ENCODE measurements at regions not wholly inside any gene's neighbourhood (a gene's known extent, or its start where the extent isn't known, plus 50 kb on each side); places are given as distances from the start of the nearest gene placed in this dataset.
"Not testable (repeated sequence)": the region's sequence is repeated elsewhere in the genome, so short reads cannot be mapped to it uniquely, and the experiment has no call there.

- H3K4me3 Mint-ChIP-seq = no peak overlapping the region
- H3K9me3 Mint-ChIP-seq = no peaks in the 10 kb centered on the region
- H3K4me1 Mint-ChIP-seq = no peaks in the 10 kb centered on the region
- H3K27me3 Mint-ChIP-seq (ENCODE audit: low read depth) = peaks cover 6% of the 10 kb centered on the region
- H3K27ac Mint-ChIP-seq = no peak overlapping the region
- TF ChIP-seq CTCF (IDR thresholded peaks at IDR 0.05; ENCODE audit: unreplicated experiment in 3 of 3) = no peak
- H3K36me3 Mint-ChIP-seq (ENCODE audit: low read depth) = no peaks in the 10 kb centered on the region
Measured at GRCh38 chr16:59543641-59544040, 809.5 kb upstream of the GOT2 start.

GRCh38 chr16:59540621-59541020, 806.5 kb upstream of the GOT2 start:
- no peak for TF ChIP-seq CTCF (IDR thresholded peaks at IDR 0.05; ENCODE audit: unreplicated experiment in 3 of 3)
- Mint-ChIP-seq H3K4me1 (no peaks in the 10 kb centered on the region), H3K9me3 (no peaks in the 10 kb centered on the region), H3K4me3 (no peak overlapping the region), H3K36me3 (ENCODE audit: low read depth) (no peaks in the 10 kb centered on the region), H3K27me3 (ENCODE audit: low read depth) (peaks cover 6% of the 10 kb centered on the region), H3K27ac (no peak overlapping the region)

- Mint-ChIP-seq H3K4me3 (no peak overlapping the region), H3K4me1 (no peaks in the 10 kb centered on the region)
- no peak for TF ChIP-seq CTCF (IDR thresholded peaks at IDR 0.05; ENCODE audit: unreplicated experiment in 3 of 3)
Measured at GRCh38 chr16:59535298-59535697, 801.2 kb upstream of the GOT2 start.

GRCh38 chr16:59527206-59527997, 793.3 kb upstream of the GOT2 start:
- Mint-ChIP-seq H3K4me3 (no peak overlapping the region), H3K36me3 (ENCODE audit: low read depth) (no peaks in the 10 kb centered on the region), H3K9me3 (no peaks in the 10 kb centered on the region), H3K27ac (no peak overlapping the region), H3K4me1 (no peaks in the 10 kb centered on the region), H3K27me3 (ENCODE audit: low read depth) (no peaks in the 10 kb centered on the region)
- TF ChIP-seq CTCF (IDR thresholded peaks at IDR 0.05; ENCODE audit: unreplicated experiment in 3 of 3) = no peak

More at GRCh38 chr16:59535298-59535697, 801.2 kb upstream of the GOT2 start:
- no peak overlapping the region for H3K27ac Mint-ChIP-seq
- no peaks in the 10 kb centered on the region for H3K27me3 Mint-ChIP-seq (ENCODE audit: low read depth)
- H3K36me3 Mint-ChIP-seq (ENCODE audit: low read depth) = no peaks in the 10 kb centered on the region
- peaks cover 5% of the 10 kb centered on the region for H3K9me3 Mint-ChIP-seq

- H3K4me1 Mint-ChIP-seq = no peaks in the 10 kb centered on the region
Measured at GRCh38 chr16:59522826-59523225, 788.7 kb upstream of the GOT2 start.

GRCh38 chr16:59518721-59519120, 784.6 kb upstream of the GOT2 start:
- H3K4me3 Mint-ChIP-seq; H3K27ac Mint-ChIP-seq; H3K4me1 Mint-ChIP-seq; H3K36me3 Mint-ChIP-seq (ENCODE audit: low read depth); H3K27me3 Mint-ChIP-seq (ENCODE audit: low read depth): not testable (repeated sequence)
- H3K9me3 Mint-ChIP-seq = peaks cover 14% of the 10 kb centered on the region

More at GRCh38 chr16:59522826-59523225, 788.7 kb upstream of the GOT2 start:
- no peak overlapping the region for H3K4me3 Mint-ChIP-seq
- H3K27me3 Mint-ChIP-seq (ENCODE audit: low read depth) = no peaks in the 10 kb centered on the region
- no peak overlapping the region for H3K27ac Mint-ChIP-seq
- H3K36me3 Mint-ChIP-seq (ENCODE audit: low read depth) = no peaks in the 10 kb centered on the region
- TF ChIP-seq CTCF (IDR thresholded peaks at IDR 0.05; ENCODE audit: unreplicated experiment in 3 of 3) = no peak
- no peaks in the 10 kb centered on the region for H3K9me3 Mint-ChIP-seq

Data from nephron (organoid).